HG03196 (cell line): ENCODE measurements at regions not wholly inside any gene's neighbourhood (a gene's known extent, or its start where the extent isn't known, plus 50 kb on each side); places are given as distances from the start of the nearest gene placed in this dataset.

Source experiments
- ATAC-seq: cut with Tn5 transposase; IDR thresholded peaks from one replicate; pipeline ENCODE4 v1.9.1; 2021; ENCODE audit not compliant: unreplicated experiment

- no peak for ATAC-seq
Measured at GRCh38 chr15:94105760-94106159, 125.6 kb upstream of the MCTP2 start.

- no peak for ATAC-seq
Measured at GRCh38 chr15:94100863-94101262, 130.5 kb upstream of the MCTP2 start.

GRCh38 chr15:94099574-94099960 lies 131.8 kb upstream of the MCTP2 start:
- ATAC-seq, result no peak

GRCh38 chr15:94098921-94099573 lies 132.3 kb upstream of the MCTP2 start:
- ATAC-seq, result no peak

GRCh38 chr15:94097552-94097951 lies 133.8 kb upstream of the MCTP2 start:
- ATAC-seq, result no peak

GRCh38 chr15:94094310-94094709 lies 137.1 kb upstream of the MCTP2 start:
- ATAC-seq, result no peak

- no peak for ATAC-seq
Measured at GRCh38 chr15:94086341-94086740, 145.0 kb upstream of the MCTP2 start.

- ATAC-seq, result no peak
Measured at GRCh38 chr15:94083467-94084052, 147.8 kb upstream of the MCTP2 start.

GRCh38 chr15:94081829-94082228 lies 149.5 kb upstream of the MCTP2 start:
- no peak for ATAC-seq

- ATAC-seq, result no peak
Measured at GRCh38 chr15:94080989-94081605, 150.3 kb upstream of the MCTP2 start.

- no peak for ATAC-seq
Measured at GRCh38 chr15:94080416-94080815, 150.9 kb upstream of the MCTP2 start.

GRCh38 chr15:94079968-94080367 lies 151.4 kb upstream of the MCTP2 start:
- no peak for ATAC-seq

- ATAC-seq, result no peak
Measured at GRCh38 chr15:94079459-94079858, 151.9 kb upstream of the MCTP2 start.

- no peak for ATAC-seq
Measured at GRCh38 chr15:94077938-94078337, 153.4 kb upstream of the MCTP2 start.

GRCh38 chr15:94075349-94075748 lies 156.0 kb upstream of the MCTP2 start:
- ATAC-seq, result no peak

GRCh38 chr15:94070356-94071295 lies 160.7 kb upstream of the MCTP2 start:
- peak; percentile 87 for ATAC-seq

- no peak for ATAC-seq
Measured at GRCh38 chr15:94069844-94070243, 161.5 kb upstream of the MCTP2 start.

GRCh38 chr15:94066811-94067210 lies 164.6 kb upstream of the MCTP2 start:
- no peak for ATAC-seq

GRCh38 chr15:94066046-94066445 lies 165.3 kb upstream of the MCTP2 start:
- no peak for ATAC-seq

- ATAC-seq, result no peak
Measured at GRCh38 chr15:94064676-94065313, 166.6 kb upstream of the MCTP2 start.

- no peak for ATAC-seq
Measured at GRCh38 chr15:94061041-94061440, 170.3 kb upstream of the MCTP2 start.
